HG03097 (cell line): ENCODE measurements at regions not wholly inside any gene's neighbourhood (a gene's known extent, or its start where the extent isn't known, plus 50 kb on each side); places are given as distances from the start of the nearest gene placed in this dataset.

Source experiments
- ATAC-seq: cut with Tn5 transposase; IDR thresholded peaks from one replicate; pipeline ENCODE4 v1.9.1; 2021; ENCODE audit not compliant: unreplicated experiment, low FRiP score

DNA sequence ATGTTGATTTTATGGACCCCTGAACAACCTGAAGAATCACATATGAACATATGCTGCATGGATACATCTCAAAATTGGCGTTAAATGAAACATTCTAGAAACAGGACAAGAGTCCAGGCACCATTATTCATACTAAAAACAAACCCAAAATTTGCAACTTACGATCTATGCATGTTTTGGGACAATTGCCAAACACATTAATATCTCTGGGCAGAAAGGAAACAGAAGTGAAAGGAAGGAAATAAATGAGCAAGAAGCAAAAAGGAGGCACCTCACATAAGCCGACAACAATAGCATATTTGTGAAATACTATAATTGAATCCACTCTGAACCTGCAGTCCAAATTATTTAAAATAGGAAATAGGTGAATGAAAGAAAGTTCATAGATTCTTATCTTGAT is 1505.3 kb downstream of the AACS start:
- no peak for ATAC-seq

DNA sequence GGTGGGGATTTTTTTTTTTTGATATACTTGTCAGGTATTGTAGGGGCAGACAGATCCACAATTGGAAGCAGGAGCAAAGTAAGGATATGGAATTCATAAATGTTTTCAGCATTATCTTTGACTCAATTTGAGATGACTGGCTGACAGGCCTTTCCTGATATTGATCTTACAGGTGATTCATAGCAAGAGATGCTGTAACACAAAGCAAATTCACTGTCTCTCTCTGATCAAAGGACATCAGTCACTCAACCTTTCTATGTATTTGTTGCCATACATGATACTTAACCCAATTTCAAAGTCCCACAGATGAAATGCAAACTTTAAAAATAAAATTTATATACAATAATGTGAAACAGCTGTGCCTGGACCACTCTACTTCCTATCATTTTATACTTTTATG is 1506.9 kb downstream of the AACS start:
- ATAC-seq, result no peak

DNA sequence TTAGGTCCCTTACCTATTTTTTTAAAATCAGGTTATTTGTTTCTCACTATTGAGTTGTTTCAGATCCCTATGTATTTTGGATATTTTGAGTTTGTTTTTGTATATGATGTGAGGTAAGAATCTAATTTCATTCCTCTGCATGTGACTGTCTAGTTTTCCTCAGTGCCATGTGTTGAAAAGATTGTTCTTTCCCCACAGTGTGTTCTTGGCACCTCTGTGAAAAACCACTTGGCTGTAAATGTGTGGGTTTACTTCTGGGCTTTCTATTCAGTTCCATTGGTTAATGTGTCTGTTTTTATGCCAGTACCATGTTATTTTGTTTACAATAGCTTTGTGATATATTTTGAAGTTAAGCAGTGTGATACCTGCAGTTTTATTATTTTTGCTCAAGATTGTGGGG is 1516.4 kb downstream of the AACS start:
- ATAC-seq, result no peak

DNA sequence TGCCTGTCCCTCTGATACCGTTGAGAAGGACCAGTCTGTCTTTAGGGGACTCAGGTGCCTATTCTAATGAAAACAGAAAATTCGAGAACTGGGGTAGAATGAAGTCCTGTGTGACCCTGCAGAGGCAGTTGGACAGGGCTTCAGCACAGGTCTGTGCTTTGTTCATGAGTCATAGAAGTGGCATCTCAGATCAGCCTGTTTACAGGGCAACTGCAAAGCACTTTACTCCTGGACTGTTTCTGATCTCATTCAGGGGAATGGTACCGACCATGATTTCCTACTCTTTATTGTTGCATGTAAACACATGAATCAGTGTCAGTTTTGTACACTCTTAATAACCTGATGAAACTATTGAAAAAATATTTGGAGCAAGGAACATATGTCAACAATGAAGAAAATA is 1517.0 kb downstream of the AACS start:
- no peak for ATAC-seq

DNA sequence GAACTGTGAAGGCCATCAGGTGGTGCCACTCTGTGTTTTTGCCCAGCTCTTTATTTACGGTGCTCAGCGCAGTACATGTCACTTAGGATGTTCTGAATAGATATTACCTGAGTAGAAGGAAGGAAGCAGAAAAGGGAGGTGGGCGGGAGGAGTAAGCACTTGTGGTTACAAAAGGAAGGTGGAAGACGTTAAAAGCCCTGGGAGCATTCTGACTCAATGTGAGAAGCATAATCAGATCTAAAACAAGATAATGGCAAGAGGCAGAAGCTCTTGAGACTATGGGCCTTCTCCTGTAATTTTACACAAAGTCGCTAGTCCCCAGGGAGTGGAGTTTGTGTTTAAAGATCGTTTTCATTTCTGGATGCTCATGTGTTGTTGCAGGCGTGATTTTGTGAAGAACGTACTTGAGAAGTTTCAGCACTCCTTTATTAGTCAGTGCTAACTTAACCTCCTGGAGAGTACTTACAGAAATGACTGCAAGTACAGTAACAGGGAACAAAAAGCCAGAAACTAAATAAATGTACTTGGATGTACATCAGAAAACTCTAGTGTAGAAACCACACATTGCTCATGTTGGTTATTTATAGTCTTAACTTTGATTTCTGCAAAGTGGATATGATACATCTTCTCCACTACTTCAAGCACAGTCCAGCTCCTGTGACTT is 1523.5 kb downstream of the AACS start:
- ATAC-seq, result no peak

DNA sequence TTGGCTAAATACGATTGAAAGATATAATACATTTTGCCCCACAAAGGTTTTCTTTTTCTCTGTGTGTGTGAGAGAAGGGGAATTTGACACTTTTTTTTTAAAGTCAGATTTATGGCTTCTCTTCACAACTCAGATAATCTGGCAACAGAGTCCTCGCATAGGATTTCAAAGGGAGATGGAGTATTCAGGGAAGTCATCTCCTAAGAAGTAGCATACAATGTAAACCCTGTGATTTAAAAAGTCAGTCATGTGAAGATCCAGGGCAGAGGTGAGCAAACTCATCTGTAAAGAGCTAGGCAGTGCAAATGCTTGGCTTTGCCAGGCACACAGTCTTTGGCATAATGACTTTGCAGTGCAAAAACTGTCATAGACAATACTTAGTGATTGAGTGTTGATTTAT is 1526.3 kb downstream of the AACS start:
- no peak for ATAC-seq

DNA sequence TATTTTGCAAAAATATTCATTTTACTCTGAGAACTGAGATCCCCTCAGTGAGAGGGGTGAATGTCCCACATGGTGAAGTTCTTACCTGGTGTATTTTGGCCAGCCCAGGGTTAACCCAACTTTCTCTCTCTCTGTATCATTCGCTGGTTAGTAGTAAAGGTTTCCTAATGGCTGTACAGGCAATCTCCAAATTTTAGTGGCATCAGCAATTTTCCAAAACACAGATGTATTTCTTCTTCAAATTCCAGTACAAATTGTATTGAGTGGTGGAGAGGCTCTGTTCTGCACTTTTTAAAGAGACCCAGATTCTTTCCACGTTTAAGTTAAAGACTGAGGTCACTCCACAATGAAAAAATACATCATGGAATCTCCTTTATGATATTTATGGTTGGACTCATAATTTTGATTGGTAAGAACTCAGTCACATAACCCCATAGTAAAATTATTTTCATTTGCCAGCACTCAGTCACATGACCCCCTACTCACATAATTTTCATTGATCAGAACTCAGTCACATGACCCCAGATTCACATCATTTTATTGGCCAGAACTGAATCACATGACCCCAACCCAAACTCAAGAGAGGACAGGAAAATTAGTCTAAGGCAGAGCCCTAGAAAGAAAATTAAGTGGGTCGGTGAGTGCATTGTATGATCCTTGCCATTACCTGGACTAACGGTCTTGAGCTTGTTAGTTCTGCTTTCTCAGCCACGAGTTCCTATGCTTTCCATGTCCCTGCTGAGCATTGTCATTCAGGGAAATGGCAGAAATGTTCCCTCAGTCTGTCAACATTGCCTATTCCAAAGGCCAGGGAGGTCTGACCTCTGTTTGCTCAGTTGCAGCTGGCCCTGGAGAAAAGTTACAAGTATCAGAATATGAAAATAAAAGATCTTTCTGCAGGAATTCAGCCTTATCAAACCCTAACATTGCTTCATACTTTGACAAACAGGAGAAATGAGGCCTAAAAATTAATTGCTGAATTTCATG is 1536.2 kb downstream of the AACS start:
- no peak for ATAC-seq

DNA sequence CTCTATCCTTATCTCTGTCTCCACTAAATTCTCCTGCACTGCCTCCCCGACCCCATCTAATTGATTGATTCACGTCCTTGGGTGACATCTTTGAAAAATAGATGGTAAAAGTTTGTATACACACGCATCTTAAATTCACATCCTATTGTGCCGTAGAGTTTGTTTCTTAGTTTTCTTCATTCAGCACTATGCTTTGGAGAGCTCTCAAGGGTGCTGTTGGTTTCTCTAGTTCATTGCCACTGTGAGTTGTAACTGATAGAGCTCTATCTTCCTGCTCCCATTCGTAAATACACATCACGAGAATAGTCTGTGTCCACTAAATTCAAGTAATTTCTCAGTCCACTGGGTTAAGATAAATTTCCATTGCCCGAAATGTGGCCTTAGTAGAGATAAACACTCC is 1537.4 kb downstream of the AACS start:
- ATAC-seq, result no peak

DNA sequence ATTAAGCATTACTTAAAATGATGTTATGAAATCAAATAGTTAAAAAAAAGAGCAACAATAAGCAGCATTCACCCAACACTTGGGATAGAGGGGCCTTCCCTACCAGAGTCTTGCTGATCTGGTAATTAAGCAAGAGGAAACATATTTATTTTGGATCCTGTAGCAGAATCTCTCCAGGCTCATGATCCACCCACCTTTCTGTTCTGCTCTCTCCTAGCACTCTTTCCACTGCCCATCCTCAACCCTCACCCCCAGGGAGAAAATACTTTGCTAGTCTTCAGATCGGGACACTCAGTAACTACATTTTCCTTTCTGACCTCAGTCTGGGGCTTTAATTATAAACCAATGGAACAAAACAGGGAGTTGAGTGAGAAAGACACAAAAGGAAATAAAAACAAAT is 1541.9 kb downstream of the AACS start:
- no peak for ATAC-seq

DNA sequence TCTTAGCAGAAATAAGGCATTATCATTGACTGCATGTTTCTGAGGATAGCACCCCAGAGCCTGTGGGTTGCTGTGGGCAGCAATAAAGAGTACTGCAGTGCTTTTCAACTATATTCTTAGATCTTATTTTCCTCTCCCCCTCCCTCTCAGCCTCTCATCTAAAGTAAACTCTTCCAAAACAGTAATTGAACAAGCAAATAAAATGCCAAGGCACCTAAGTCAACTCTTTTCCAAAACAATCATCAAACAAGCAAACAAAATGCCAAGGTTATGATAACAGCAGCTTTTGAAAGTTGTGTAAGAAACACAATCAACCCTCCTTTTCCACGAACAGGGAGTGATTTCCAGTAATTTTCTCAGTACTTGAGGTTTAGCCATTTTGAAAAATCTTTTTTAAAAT is 1542.6 kb downstream of the AACS start:
- no peak for ATAC-seq

DNA sequence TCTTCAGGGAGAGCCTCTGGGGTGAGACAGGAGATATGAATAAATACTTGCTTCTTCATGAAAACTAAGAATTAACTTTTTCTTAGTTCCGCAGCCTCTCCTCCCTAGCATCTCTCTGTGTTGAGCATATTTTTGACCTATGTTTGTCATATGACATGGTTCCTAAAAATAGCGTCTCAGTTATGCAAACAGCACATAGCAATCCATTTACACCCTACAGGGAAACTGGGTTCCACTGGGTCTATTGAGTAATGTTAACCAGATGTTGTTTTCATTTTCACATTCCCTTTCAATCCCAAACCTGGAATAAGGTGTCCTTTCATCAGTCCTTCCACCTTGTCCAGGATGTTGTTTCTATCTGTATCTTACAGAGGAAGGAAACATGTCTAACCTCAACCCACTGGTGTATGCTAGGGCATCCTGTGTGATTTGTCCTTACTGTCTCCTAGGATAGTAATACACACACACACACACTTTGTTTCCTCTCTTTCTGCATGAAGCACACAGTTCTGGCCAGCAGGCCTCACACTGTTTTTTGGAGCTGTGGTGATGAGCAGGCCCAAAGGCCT is 1543.5 kb downstream of the AACS start:
- no peak for ATAC-seq

DNA sequence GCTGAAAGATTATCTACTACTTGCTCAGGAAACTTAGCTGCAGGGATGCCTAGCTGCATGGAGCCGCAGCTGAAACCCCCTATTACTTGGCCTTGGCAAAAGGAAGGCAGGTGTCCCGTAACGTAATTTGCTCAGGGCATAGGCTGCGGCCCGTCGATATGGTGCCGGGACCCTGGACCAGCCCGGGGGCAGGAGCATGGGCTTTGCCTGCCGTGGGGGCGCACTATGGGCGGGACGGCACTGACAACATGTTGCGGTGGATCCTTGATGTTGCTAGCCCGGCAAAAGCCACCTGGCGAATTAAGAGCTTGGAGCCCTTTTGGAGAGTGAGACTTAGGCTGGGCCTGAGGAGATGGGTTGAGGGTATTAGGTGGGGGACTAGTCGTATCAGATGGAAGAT is 1551.2 kb downstream of the AACS start:
- no peak for ATAC-seq

DNA sequence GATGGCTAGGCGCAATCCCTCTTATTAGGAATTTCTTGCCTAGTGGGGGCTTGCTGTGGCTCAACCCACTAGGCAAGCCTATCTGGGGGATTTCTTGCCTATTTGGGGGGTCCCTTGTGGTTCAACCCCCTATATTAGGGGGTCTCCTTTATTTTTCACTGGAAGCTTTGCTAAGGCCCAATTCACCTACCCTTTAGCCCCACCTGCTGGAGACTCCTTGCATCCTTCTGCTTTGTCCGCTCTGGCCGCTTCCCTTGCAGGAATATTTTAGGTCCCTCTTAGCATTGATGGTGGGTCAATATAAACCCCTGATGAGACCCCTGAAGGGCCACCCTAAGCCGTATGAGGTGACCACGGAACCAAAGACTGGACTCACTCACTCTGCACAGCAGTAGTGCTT is 1552.1 kb downstream of the AACS start:
- ATAC-seq, result no peak

DNA sequence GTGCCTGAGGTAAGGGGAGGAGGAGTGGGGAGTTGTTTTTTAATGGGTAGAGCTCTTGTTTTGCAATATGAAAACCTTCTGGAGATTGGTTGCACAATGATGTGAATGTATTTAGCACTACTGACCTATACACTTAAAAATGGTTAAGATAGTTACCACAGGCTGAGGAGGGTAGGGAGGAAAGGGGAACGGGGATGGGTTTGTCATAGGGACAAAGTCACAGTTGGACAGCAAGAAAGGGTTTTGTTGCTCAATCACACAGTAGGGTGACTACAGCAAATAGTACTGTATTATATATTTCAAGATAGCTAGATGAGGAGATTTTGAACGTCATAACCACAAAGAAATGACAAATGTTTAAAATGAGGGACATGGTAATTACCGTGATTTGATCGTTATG is 1562.4 kb downstream of the AACS start:
- no peak for ATAC-seq

DNA sequence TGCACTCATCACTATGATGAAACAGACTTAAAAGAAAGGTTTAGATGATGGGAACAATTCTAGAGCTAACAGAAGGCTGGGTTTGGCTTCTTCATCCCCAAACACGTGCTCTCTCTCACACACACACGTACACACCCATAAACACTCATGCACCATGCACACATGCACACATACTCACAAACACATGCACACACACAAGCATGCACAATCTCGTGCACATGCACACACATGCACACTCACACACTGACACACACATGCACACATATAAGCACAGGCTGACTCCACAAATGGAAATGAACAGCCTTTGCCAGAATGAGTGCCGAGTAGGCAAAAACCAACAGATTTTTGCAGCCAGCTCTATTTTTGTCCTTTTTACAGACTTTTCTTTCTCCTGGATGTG is 1571.6 kb downstream of the AACS start:
- no peak for ATAC-seq

DNA sequence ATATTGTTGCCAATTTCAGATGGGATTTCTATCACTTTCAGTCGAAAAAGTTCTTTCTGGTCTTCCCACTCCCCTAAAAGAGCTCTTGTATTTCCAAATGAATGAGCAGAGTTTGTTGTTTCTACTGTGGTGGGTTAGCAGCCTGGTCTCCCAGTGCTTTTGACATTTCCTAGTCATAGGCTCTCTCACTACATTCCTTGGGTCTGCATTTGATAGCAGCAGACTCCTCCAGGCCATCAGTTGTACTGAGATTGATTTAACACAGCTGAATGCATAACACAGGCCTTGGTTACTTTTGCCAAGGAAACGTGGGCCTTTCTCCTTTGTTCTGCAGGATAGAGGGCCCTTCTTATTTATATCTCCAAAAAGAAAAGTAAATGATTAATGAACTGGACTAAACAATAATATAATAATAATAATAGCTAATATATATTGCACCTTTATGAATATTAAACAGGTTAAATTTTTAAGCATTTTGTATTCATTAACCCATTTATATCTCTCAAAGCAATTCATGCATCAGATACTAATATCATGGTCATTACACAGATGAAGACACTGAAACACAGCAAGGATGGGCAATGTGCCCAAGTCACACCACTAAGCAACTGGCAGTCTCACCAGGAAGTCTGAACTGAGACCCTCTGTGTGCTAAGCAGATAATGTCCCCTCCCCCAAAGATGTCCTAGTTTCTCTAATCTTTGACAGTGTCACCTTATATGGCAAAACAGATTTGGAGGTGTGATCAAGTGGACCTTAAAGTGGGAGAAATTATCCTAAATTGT is 1579.2 kb downstream of the AACS start:
- ATAC-seq, result no peak

DNA sequence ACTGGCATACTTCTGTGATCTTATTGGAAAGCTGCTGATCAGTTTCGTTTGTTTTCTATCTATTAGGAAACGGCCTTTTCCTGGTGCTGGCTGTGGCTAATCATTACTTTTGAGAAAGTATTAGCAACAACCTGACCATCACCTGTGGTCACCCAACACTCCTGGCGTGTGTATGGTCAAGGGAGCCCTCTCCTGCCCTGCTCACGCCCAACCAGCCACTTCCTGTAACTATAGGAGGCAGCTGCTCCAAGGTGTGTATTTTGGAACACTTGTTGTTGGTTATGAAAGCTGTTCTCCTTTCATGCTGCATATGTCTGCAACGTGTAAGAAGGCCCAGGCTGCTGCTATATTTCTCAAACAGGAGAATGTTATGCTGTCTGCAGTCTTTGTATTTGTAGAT is 1582.8 kb downstream of the AACS start:
- no peak for ATAC-seq

DNA sequence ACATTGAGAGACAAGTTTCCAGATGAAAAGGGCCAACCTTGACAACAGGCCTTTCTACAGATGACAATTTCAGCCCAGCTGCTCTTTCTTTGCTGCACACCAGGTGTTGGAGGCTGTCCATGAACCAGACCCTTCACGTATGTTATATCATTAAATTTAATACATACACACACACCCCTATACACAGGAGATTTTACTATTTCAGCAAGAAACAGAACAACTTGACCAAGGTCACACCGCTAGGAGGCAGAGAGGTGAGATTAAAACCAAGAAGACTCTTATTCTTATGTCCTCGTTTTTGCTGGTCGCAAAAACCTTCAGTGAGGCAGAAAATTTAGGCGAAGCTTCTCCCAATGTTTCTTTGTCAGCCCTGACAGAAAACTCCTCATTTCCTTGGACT is 1585.9 kb downstream of the AACS start:
- no peak for ATAC-seq

DNA sequence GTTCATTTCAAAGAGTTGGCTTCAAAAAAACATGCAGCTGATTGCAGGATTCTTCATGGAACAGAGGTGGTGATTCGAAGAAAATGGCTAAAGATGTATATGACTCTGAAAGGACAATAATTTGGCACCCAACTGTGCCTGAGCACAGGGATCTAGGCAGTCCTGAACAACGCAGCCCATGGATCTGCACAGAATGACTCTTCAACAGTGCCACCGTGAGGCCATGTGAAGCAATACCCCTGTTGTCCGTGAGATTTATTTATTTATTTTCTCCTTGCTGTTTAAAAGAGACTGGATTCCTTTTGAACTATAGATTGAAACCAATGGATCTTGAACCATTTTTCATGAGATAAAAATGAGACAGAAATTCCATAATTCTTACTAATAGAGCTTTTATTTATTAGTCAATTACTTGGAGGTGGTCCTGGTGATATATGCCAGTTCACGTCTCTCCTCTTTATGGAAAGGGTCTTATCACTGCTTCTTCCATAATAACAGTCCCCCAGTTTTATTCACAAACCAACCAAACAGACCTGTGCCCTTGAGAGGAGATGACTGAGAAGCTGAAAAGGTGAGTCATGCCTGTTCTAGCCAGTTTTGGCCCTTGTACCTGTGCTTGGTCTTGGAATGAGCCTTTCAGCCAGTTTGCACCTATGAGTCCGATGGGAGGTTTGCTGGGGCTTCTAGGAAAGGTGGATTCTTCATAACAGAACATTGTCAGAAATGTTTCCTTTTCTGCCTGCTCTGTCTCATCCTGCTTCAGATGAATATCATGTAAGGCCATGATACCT is 1598.3 kb downstream of the AACS start:
- ATAC-seq, result no peak

DNA sequence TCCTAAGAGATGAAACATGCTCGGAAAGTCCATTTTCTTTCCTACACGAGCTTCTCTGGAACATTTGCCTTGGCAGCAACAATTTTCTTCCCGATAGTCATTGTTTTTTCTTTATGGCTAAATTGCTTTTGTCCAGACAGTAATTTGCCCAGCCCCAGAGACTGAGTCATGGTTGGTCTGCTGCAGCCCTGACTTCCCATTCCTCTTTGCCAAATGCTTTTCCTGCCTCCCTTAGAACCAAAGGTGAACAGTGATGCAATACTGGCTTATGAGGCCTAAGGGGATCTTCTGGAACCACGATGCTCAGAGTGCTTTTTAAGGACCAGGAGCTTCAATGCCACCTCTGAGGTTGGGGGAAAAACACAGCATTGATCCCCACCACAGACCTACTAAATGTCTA is 1599.6 kb upstream of the TMEM132C start:
- ATAC-seq, result no peak
